Endothelial cell of umbilical vein (primary cell): ENCODE measurements at regions not wholly inside any gene's neighbourhood (a gene's known extent, or its start where the extent isn't known, plus 50 kb on each side); places are given as distances from the start of the nearest gene placed in this dataset.

Experiments
- BruUV-seq: library from RNA; stranded (reverse); fragments of 400-500 nt; replicated peaks from 2 replicates; lab custom pipeline; 2021; lab: Mats Ljungman, UMichigan
- CTCF ChIA-PET: fragments of 300-600, 350-600 bp; sonication (Branson Sonifier 250); formaldehyde crosslinking; loops from one replicate; lab custom pipeline; 2021; ENCODE audit warnings: antibody characterized with exemption, inconsistent platforms; lab: Charles Lee
- POLR2A ChIA-PET: fragments of 300-600, 350-600 bp; sonication (Branson Sonifier 250); formaldehyde crosslinking; loops from one replicate; lab custom pipeline; 2021; ENCODE audit warnings: antibody characterized with exemption, inconsistent platforms; lab: Charles Lee
- DNase-seq: peaks from one replicate; pipeline ENCODE4 v3.0.0-alpha.2; 2011; ENCODE audit warnings: low read depth, low spot score
- FAIRE-seq: peaks from 2 replicates; lab custom pipeline; 2011; peaks lifted over from hg19 to GRCh38; lab: Jason Lieb, UNC
- H2AFZ ChIP-seq: 2 replicates; pipeline ENCODE4 v1.6.0; 2012; ENCODE audit warnings: low read depth, low read length, control low read depth, inconsistent platforms
- H3K27ac ChIP-seq: 2 replicates; pipeline ENCODE4 v1.5.1; 2011; ENCODE audit warnings: low read depth, mild to moderate bottlenecking, control low read depth, low read length, moderate library complexity; ENCODE audit not compliant: insufficient read depth
- H3K27me3 ChIP-seq, 2 experiments: 2 replicates each; pipeline versions ENCODE4 v1.6.0 to v1.6.1; 2011; ENCODE audit warnings: low read length in 2 of 2, mixed read lengths in 1 of 2; ENCODE audit not compliant: control insufficient read depth in 2 of 2, insufficient read depth in 2 of 2
- H3K36me3 ChIP-seq, 2 experiments: 2 replicates in 1 of 2; 3 replicates in 1 of 2; pipeline ENCODE4 v1.5.1; 2011; ENCODE audit warnings: low read length in 2 of 2, mild to moderate bottlenecking in 1 of 2, moderate library complexity in 1 of 2; ENCODE audit not compliant: control insufficient read depth in 2 of 2, insufficient read depth in 2 of 2; ENCODE audit errors: extremely low read depth in 1 of 2
- H3K4me1 ChIP-seq: 3 replicates; pipeline ENCODE4 v1.5.1; 2011; ENCODE audit warnings: mild to moderate bottlenecking, low read length; ENCODE audit not compliant: control insufficient read depth, insufficient read depth; ENCODE audit errors: extremely low read depth
- H3K4me2 ChIP-seq: 2 replicates; pipeline ENCODE4 v1.6.1; 2011; ENCODE audit warnings: low read length, control low read depth, mixed read lengths; ENCODE audit not compliant: insufficient read depth
- H3K4me3 ChIP-seq, 3 experiments: fragments of 200-600 bp in 1 of 3; sonication (generic), shearing (Covaris generic) in 1 of 3; replicated peaks in 1 of 3; 2 replicates each; pipeline ENCODE4 v1.5.1; 2011 to 2016; ENCODE audit warnings: control low read depth in 3 of 3, low read length in 3 of 3, mild to moderate bottlenecking in 2 of 3, inconsistent platforms in 1 of 3, low read depth in 1 of 3, moderate library complexity in 1 of 3; ENCODE audit not compliant: insufficient read depth in 1 of 3
- H3K79me2 ChIP-seq: 2 replicates; pipeline ENCODE4 v1.6.0; 2012; ENCODE audit warnings: low read length, inconsistent platforms; ENCODE audit not compliant: control insufficient read depth, insufficient read depth
- H3K9ac ChIP-seq: replicated peaks from 2 replicates; pipeline ENCODE3; 2011; ENCODE audit warnings: low read length, control low read depth; ENCODE audit not compliant: insufficient read depth; ENCODE audit errors: extremely low read depth
- H3K9me1 ChIP-seq: replicated peaks from 3 replicates; pipeline ENCODE4 v1.6.0; 2011; ENCODE audit warnings: mild to moderate bottlenecking, low read length; ENCODE audit not compliant: control insufficient read depth, insufficient read depth; ENCODE audit errors: extremely low read depth
- H3K9me3 ChIP-seq: replicated peaks from 2 replicates; pipeline ENCODE4 v1.5.1; 2012; ENCODE audit warnings: low read length, inconsistent platforms; ENCODE audit not compliant: control insufficient read depth, insufficient read depth
- H4K20me1 ChIP-seq: replicated peaks from 2 replicates; pipeline ENCODE3; 2011; ENCODE audit warnings: mild to moderate bottlenecking, low read length; ENCODE audit not compliant: control insufficient read depth, insufficient read depth; ENCODE audit errors: extremely low read depth
- EZH2 ChIP-seq: IDR thresholded peaks from 2 replicates; pipeline ENCODE4 v1.6.1; 2012; ENCODE audit warnings: borderline replicate concordance, low read depth, mild to moderate bottlenecking, moderate library complexity, low read length, inconsistent platforms; ENCODE audit not compliant: severe bottlenecking
- FOS ChIP-seq: IDR thresholded peaks from 2 replicates; pipeline ENCODE4 v1.6.1; 2011; ENCODE audit warnings: mild to moderate bottlenecking, low read length, moderate library complexity, borderline replicate concordance; ENCODE audit not compliant: insufficient read depth
- GATA2 ChIP-seq: IDR thresholded peaks from 2 replicates; pipeline ENCODE4 v1.7.0; 2011; ENCODE audit warnings: low read depth, mild to moderate bottlenecking, moderate library complexity, mixed read lengths, low read length; ENCODE audit not compliant: insufficient read length, insufficient read depth
- JUN ChIP-seq: IDR thresholded peaks from 2 replicates; pipeline ENCODE4 v1.6.1; 2011; ENCODE audit warnings: borderline replicate concordance, low read depth; ENCODE audit not compliant: insufficient read length, insufficient read depth
- MAX ChIP-seq: IDR thresholded peaks from 2 replicates; pipeline ENCODE4 v1.6.1; 2011; ENCODE audit not compliant: insufficient read depth, insufficient read length
- MYC ChIP-seq: IDR thresholded peaks from one replicate; pipeline ENCODE4 v1.6.1; 2011; ENCODE audit warnings: mild to moderate bottlenecking, low read depth, low read length
- POLR2A ChIP-seq: IDR thresholded peaks from 2 replicates; pipeline ENCODE4 v1.6.1; 2012; ENCODE audit warnings: low read depth, mild to moderate bottlenecking, control low read depth, low read length
- POLR2AphosphoS5 ChIP-seq: IDR thresholded peaks from 2 replicates; pipeline ENCODE4 v1.6.1; 2012; ENCODE audit warnings: low read depth, mild to moderate bottlenecking, control low read depth, low read length, moderate library complexity; ENCODE audit not compliant: insufficient read depth
- dilution Hi-C: fragments of 300-500 bp; cut with MboI; formaldehyde crosslinking; loops from one replicate; pipeline ENCODE4 v1.15.0; 2019; ENCODE audit warnings: low sequenced_read_pairs; ENCODE audit not compliant: extremely low pct_ligation_motif_present
- intact Hi-C: fragments of 100-400 bp; cut with micrococcal nuclease; formaldehyde crosslinking; loops from one replicate; pipeline ENCODE4 v1.10.0; 2022
- TF ChIP-seq, protein P1 (sequence below), 2 donors: IDR thresholded peaks; 1 replicate in 1 of 2; 2 replicates in 1 of 2; pipeline ENCODE4 v1.5.1; 2011; ENCODE audit warnings: low read length in 2 of 2, mild to moderate bottlenecking in 2 of 2, moderate library complexity in 2 of 2, control low read depth in 1 of 2, inconsistent platforms in 1 of 2, low read depth in 1 of 2; ENCODE audit not compliant: insufficient read depth in 1 of 2; ENCODE audit errors: extremely low read depth in 1 of 2

DNA sequence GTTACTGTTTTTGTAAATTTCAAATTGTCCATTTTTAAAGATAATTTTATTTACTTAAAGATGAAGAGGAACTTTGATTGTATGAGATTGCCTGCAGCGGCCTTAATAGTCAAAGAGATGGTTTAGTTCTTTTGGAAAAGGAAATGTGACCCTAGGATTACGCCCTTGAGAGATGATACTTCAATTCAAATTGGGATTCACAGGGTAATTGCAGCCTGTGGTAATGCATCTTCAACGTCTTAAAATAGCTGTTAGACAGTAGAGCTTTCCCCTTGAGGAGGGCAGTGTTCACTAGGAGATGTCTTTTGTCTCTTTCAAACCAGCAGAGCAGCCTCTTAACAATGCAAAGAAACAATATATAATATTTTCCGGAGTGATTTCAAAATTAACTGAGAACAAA lies 127.1 kb downstream of the TAF11L14 start:
- Histone ChIP-seq H4K20me1 (no peaks in the 10 kb centered on the region), H3K9me1 (no peaks in the 10 kb centered on the region), H3K27me3 (no peaks in the 10 kb centered on the region), H3K4me1 (no peaks in the 10 kb centered on the region), H3K4me3 (no peak overlapping the region), H3K27ac (no peak overlapping the region), H3K9me3 (no peaks in the 10 kb centered on the region), H3K9ac (no peak overlapping the region), H3K79me2 (no peaks in the 10 kb centered on the region), H3K36me3 (no peaks in the 10 kb centered on the region), H2AFZ (no peak overlapping the region), H3K4me2 (no peak overlapping the region)
- TF ChIP-seq, protein P1, sequence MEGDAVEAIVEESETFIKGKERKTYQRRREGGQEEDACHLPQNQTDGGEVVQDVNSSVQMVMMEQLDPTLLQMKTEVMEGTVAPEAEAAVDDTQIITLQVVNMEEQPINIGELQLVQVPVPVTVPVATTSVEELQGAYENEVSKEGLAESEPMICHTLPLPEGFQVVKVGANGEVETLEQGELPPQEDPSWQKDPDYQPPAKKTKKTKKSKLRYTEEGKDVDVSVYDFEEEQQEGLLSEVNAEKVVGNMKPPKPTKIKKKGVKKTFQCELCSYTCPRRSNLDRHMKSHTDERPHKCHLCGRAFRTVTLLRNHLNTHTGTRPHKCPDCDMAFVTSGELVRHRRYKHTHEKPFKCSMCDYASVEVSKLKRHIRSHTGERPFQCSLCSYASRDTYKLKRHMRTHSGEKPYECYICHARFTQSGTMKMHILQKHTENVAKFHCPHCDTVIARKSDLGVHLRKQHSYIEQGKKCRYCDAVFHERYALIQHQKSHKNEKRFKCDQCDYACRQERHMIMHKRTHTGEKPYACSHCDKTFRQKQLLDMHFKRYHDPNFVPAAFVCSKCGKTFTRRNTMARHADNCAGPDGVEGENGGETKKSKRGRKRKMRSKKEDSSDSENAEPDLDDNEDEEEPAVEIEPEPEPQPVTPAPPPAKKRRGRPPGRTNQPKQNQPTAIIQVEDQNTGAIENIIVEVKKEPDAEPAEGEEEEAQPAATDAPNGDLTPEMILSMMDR (IDR thresholded peaks at IDR 0.05; ENCODE audit: extremely low read depth in 1 of 2, insufficient read depth in 1 of 2, low read depth in 1 of 2, low read length in 2 of 2): no peak
- TF ChIP-seq MYC (no peak), MAX (no peak), JUN (no peak)
- dilution Hi-C loops: no loop called here
- ChIA-PET CTCF (no interaction called here), POLR2A (no interaction called here)
- BruUV-seq: no TSS peak
- DNase-seq (no peak), FAIRE-seq (no peak)
- intact Hi-C loops: no loop called here

GRCh38 chr5:17763301-17763700 lies 129.0 kb downstream of the TAF11L14 start:
- H3K27me3 ChIP-seq: no peaks in the 10 kb centered on the region
- no peak overlapping the region for H3K27ac ChIP-seq
- dilution Hi-C loops: no loop called here
- H3K79me2 ChIP-seq: no peaks in the 10 kb centered on the region
- no peak overlapping the region for H3K9ac ChIP-seq
- H3K9me3 ChIP-seq: no peaks in the 10 kb centered on the region
- H3K36me3 ChIP-seq: no peaks in the 10 kb centered on the region
- DNase-seq (no peak), FAIRE-seq (no peak)
- no peaks in the 10 kb centered on the region for H3K9me1 ChIP-seq
- H3K4me1 ChIP-seq: no peaks in the 10 kb centered on the region
- no peak overlapping the region for H3K4me3 ChIP-seq
- no peaks in the 10 kb centered on the region for H4K20me1 ChIP-seq
- TF ChIP-seq MAX (no peak), EZH2 (no peak), GATA2 (no peak), FOS (no peak), JUN (no peak), POLR2AphosphoS5 (no peak), POLR2A (no peak), MYC (no peak)
- TF ChIP-seq, protein P1 (IDR thresholded peaks at IDR 0.05; ENCODE audit: extremely low read depth in 1 of 2, insufficient read depth in 1 of 2, low read depth in 1 of 2, low read length in 2 of 2): no peak
- ChIA-PET CTCF (no interaction called here), POLR2A (no interaction called here)
- no peak overlapping the region for H2AFZ ChIP-seq
- intact Hi-C loops: no loop called here
- H3K4me2 ChIP-seq: no peak overlapping the region
- BruUV-seq: no TSS peak
